HCT116 (cell line): ENCODE measurements at regions not wholly inside any gene's neighbourhood (a gene's known extent, or its start where the extent isn't known, plus 50 kb on each side); places are given as distances from the start of the nearest gene placed in this dataset.

ENCODE experiments used
- ATAC-seq: fragments of 200-7000 bp; cut with Tn5 transposase; 2 replicates; pipeline ENCODE4 v1.9.1; 2020; ENCODE audit warnings: mild to moderate bottlenecking, moderate library complexity
- BruUV-seq: library from RNA; stranded (reverse); fragments of 400-500 nt; replicated peaks from 2 replicates; lab custom pipeline; 2021; lab: Mats Ljungman, UMichigan
- CTCF ChIA-PET: fragments of 300-600 bp; sonication (Branson Sonifier 250); formaldehyde crosslinking; loops from one replicate; lab custom pipeline; 2021; ENCODE audit warnings: antibody characterized with exemption; lab: Charles Lee
- POLR2A ChIA-PET: fragments of 300-600, 350-600 bp; sonication (Branson Sonifier 250); formaldehyde crosslinking; loops from one replicate; lab custom pipeline; 2021; ENCODE audit warnings: antibody characterized with exemption; lab: Charles Lee
- RAD21 ChIA-PET, 2 experiments: fragments of 300-600 bp; sonication (Branson Sonifier 250); formaldehyde crosslinking; loops; one replicate each; lab custom pipeline; 2023; ENCODE audit warnings: low total read pairs in 2 of 2; ENCODE audit not compliant: uncharacterized antibody in 2 of 2, unreplicated experiment in 2 of 2, low non-redundant PET in 1 of 2; lab: Charles Lee
- DNase-seq: peaks from one replicate; pipeline ENCODE4 v3.0.0-alpha.2; 2010; ENCODE audit warnings: low read depth, low spot score
- H2AFZ ChIP-seq: fragments of 200-600 bp; shearing (Covaris generic), sonication (generic); 2 replicates; pipeline ENCODE4 v1.6.1; 2017; ENCODE audit warnings: low read depth, mixed run types, mixed read lengths, antibody characterized with exemption, low read length; ENCODE audit not compliant: poor library complexity, severe bottlenecking
- H3K27ac ChIP-seq: 2 replicates; pipeline ENCODE4 v1.5.1; 2012; ENCODE audit warnings: low read depth, low read length
- H3K27me3 ChIP-seq: fragments of 200-600 bp; sonication (generic); 2 replicates; pipeline ENCODE4 v1.6.1; 2016; ENCODE audit warnings: mixed run types, low read length, mixed read lengths; ENCODE audit not compliant: insufficient read depth
- H3K36me3 ChIP-seq, 2 experiments: fragments of 200-500 bp in 1 of 2; fragments of 200-600 bp in 1 of 2; sonication (Bioruptor generic) in 1 of 2; sonication (generic) in 1 of 2; 2 replicates each; pipeline versions ENCODE4 v1.5.1 to v1.6.1; 2014 to 2016; ENCODE audit warnings: low read length in 2 of 2, inconsistent platforms in 1 of 2, mixed read lengths in 1 of 2, mixed run types in 1 of 2; ENCODE audit not compliant: insufficient read depth in 2 of 2, control insufficient read depth in 1 of 2
- H3K4me1 ChIP-seq, 2 experiments: fragments of 200-600 bp in 1 of 2; sonication (generic) in 1 of 2; 2 replicates each; pipeline versions ENCODE4 v1.5.1 to v1.6.1; 2012 to 2017; ENCODE audit warnings: low read length in 2 of 2, inconsistent platforms in 1 of 2, mild to moderate bottlenecking in 1 of 2, mixed read lengths in 1 of 2, mixed run types in 1 of 2, moderate library complexity in 1 of 2; ENCODE audit not compliant: insufficient read depth in 2 of 2, control insufficient read depth in 1 of 2
- H3K4me2 ChIP-seq: fragments of 200-600 bp; sonication (generic); 2 replicates; pipeline ENCODE4 v1.6.1; 2017; ENCODE audit warnings: mixed run types, low read length, mixed read lengths
- H3K4me3 ChIP-seq, 2 experiments: fragments of 200-600 bp in 1 of 2; sonication (generic) in 1 of 2; replicated peaks in 1 of 2; 2 replicates each; pipeline ENCODE4 v1.5.1; 2011 to 2016; ENCODE audit warnings: low read length in 2 of 2, control low read depth in 1 of 2, low read depth in 1 of 2, mild to moderate bottlenecking in 1 of 2, mixed read lengths in 1 of 2, mixed run types in 1 of 2
- H3K79me2 ChIP-seq: fragments of 200-600 bp; sonication (generic); 2 replicates; pipeline ENCODE4 v1.6.1; 2017; ENCODE audit warnings: mild to moderate bottlenecking, mixed run types, low read length, moderate library complexity, mixed read lengths; ENCODE audit not compliant: insufficient read depth
- H3K9ac ChIP-seq: fragments of 200-600 bp; sonication (generic); 2 replicates; pipeline ENCODE4 v1.6.1; 2016; ENCODE audit warnings: low read length, mixed read lengths
- H3K9me2 ChIP-seq: fragments of 200-600 bp; sonication (generic), shearing (Covaris generic); 2 replicates; pipeline ENCODE4 v1.6.1; 2017; ENCODE audit warnings: mixed run types, mild to moderate bottlenecking, moderate library complexity; ENCODE audit not compliant: insufficient read depth
- H3K9me3 ChIP-seq, 2 experiments: fragments of 200-500 bp in 1 of 2; fragments of 200-600 bp in 1 of 2; sonication (Bioruptor generic) in 1 of 2; sonication (generic) in 1 of 2; 2 replicates each; pipeline ENCODE4 v1.6.1; 2014 to 2017; ENCODE audit warnings: low read length in 2 of 2, mixed read lengths in 2 of 2, inconsistent platforms in 1 of 2, low read depth in 1 of 2, mild to moderate bottlenecking in 1 of 2, mixed run types in 1 of 2, moderate library complexity in 1 of 2; ENCODE audit not compliant: control insufficient read depth in 1 of 2, insufficient read depth in 1 of 2
- H4K20me1 ChIP-seq: fragments of 200-600 bp; sonication (generic), shearing (Covaris generic); 2 replicates; pipeline ENCODE4 v1.6.1; 2017; ENCODE audit warnings: mixed run types, mild to moderate bottlenecking, moderate library complexity; ENCODE audit not compliant: insufficient read depth
- ATF3 ChIP-seq: IDR thresholded peaks from 2 replicates; pipeline ENCODE4 v1.6.1; 2012
- CBX3 ChIP-seq: IDR thresholded peaks from 2 replicates; pipeline ENCODE4 v1.6.1; 2012; ENCODE audit warnings: low read depth
- CEBPB ChIP-seq: IDR thresholded peaks from 2 replicates; pipeline ENCODE4 v1.6.1; 2012; ENCODE audit warnings: low read depth
- CTCF ChIP-seq, 3 experiments: fragments of 200-600 bp in 1 of 3; sonication (generic) in 1 of 3; IDR thresholded peaks in 2 of 3; conservative IDR thresholded peaks in 1 of 3; 2 replicates each; pipeline ENCODE4 v1.5.1; 2012 to 2017; ENCODE audit warnings: low read depth in 2 of 3, low read length in 2 of 3, antibody characterized with exemption in 1 of 3, borderline replicate concordance in 1 of 3, control low read depth in 1 of 3, mild to moderate bottlenecking in 1 of 3, mixed read lengths in 1 of 3, mixed run types in 1 of 3, moderate library complexity in 1 of 3; ENCODE audit not compliant: insufficient read depth in 1 of 3
- EGR1 ChIP-seq: IDR thresholded peaks from 2 replicates; pipeline ENCODE4 v1.6.1; 2012; ENCODE audit warnings: low read depth
- ELF1 ChIP-seq: IDR thresholded peaks from 2 replicates; pipeline ENCODE4 v1.6.1; 2012; ENCODE audit warnings: low read depth, borderline replicate concordance
- EZH2phosphoT487 ChIP-seq: fragments of 200-600 bp; IDR thresholded peaks from 2 replicates; pipeline ENCODE4 v1.6.1; 2018; ENCODE audit warnings: antibody characterized with exemption, borderline replicate concordance
- FOSL1 ChIP-seq: IDR thresholded peaks from 2 replicates; pipeline ENCODE4 v1.6.1; 2012; ENCODE audit warnings: low read depth
- JUND ChIP-seq: IDR thresholded peaks from 2 replicates; pipeline ENCODE4 v1.6.1; 2012
- RAD21 ChIP-seq: IDR thresholded peaks from 2 replicates; pipeline ENCODE4 v1.6.1; 2012; ENCODE audit warnings: low read depth, mild to moderate bottlenecking
- REST ChIP-seq: IDR thresholded peaks from 2 replicates; pipeline ENCODE4 v1.6.1; 2012; ENCODE audit warnings: low read depth
- SIN3A ChIP-seq: IDR thresholded peaks from 2 replicates; pipeline ENCODE4 v1.6.1; 2012; ENCODE audit warnings: low read depth
- SP1 ChIP-seq: IDR thresholded peaks from 2 replicates; pipeline ENCODE4 v1.6.1; 2012; ENCODE audit warnings: low read depth
- SRF ChIP-seq: IDR thresholded peaks from 2 replicates; pipeline ENCODE4 v1.6.1; 2012; ENCODE audit warnings: low read depth
- TCF7L2 ChIP-seq: IDR thresholded peaks from 2 replicates; pipeline ENCODE4 v1.7.0; 2011; ENCODE audit warnings: borderline replicate concordance, inconsistent platforms; ENCODE audit not compliant: insufficient read depth, insufficient read length; ENCODE audit errors: extremely low read depth
- ZFX ChIP-seq: fragments of 450-650 bp; IDR thresholded peaks from 2 replicates; pipeline ENCODE4 v1.6.1; 2017
- ZNF274 ChIP-seq: fragments of 200-500 bp; sonication (Bioruptor generic); IDR thresholded peaks from 2 replicates; pipeline ENCODE4 v1.6.1; 2014; ENCODE audit warnings: mild to moderate bottlenecking, low read depth, low read length, inconsistent platforms
- intact Hi-C: fragments of 100-400 bp; cut with micrococcal nuclease; formaldehyde crosslinking; loops from 2 replicates; pipeline ENCODE4 v1.10.0; 2022

GRCh38 chr6:117143647-117144046 is 121.7 kb upstream of the VGLL2 start (continued):
- TF ChIP-seq REST (no peak), SIN3A (no peak), EGR1 (no peak), CTCF (IDR thresholded peaks at IDR 0.05 in 2 of 3, conservative IDR thresholded peaks at IDR 0.05 in 1 of 3; ENCODE audit: borderline replicate concordance in 1 of 3, insufficient read depth in 1 of 3, low read depth in 2 of 3, low read length in 2 of 3) (no peak), JUND (no peak), FOSL1 (no peak), ATF3 (no peak), ZFX (no peak)

GRCh38 chr6:117145940-117146339 is 119.4 kb upstream of the VGLL2 start:
- Histone ChIP-seq H3K79me2 (no peaks in the 10 kb centered on the region), H3K27me3 (no peaks in the 10 kb centered on the region), H3K9me2 (no peaks in the 10 kb centered on the region), H3K27ac (no peak overlapping the region), H3K4me3 (no peak overlapping the region), H4K20me1 (no peaks in the 10 kb centered on the region), H3K9me3 (no peaks in the 10 kb centered on the region), H3K36me3 (no peaks in the 10 kb centered on the region), H3K4me2 (no peak overlapping the region), H3K4me1 (no peaks in the 10 kb centered on the region), H3K9ac (no peak overlapping the region), H2AFZ (no peak overlapping the region)
- BruUV-seq = no TSS peak
- intact Hi-C loops = no loop called here
- RAD21 ChIA-PET = no interaction called here
- CTCF ChIA-PET = no interaction called here
- POLR2A ChIA-PET = no interaction called here
- DNase-seq (no peak), ATAC-seq (no peak)
- TF ChIP-seq SRF (no peak), CEBPB (no peak), RAD21 (no peak), ELF1 (no peak), TCF7L2 (no peak), REST (no peak), JUND (no peak), FOSL1 (no peak), ZNF274 (no peak), EGR1 (no peak), SIN3A (no peak), CBX3 (no peak), EZH2phosphoT487 (no peak), SP1 (no peak), ZFX (no peak)
